GM12892 (cell line): ENCODE measurements at regions not wholly inside any gene's neighbourhood (a gene's known extent, or its start where the extent isn't known, plus 50 kb on each side); places are given as distances from the start of the nearest gene placed in this dataset.

Experiments
- POLR2A ChIP-seq: IDR thresholded peaks from 2 replicates; pipeline ENCODE4 v1.6.1; 2011; ENCODE audit warnings: low read depth, low read length, control low read depth
- POLR2AphosphoS5 ChIP-seq: IDR thresholded peaks from 2 replicates; pipeline ENCODE4 v1.6.1; 2011; ENCODE audit warnings: low read depth, low read length, control low read depth
- TAF1 ChIP-seq: IDR thresholded peaks from 2 replicates; pipeline ENCODE4 v1.6.1; 2011; ENCODE audit warnings: low read depth, mild to moderate bottlenecking, control low read depth, low read length, borderline replicate concordance

DNA sequence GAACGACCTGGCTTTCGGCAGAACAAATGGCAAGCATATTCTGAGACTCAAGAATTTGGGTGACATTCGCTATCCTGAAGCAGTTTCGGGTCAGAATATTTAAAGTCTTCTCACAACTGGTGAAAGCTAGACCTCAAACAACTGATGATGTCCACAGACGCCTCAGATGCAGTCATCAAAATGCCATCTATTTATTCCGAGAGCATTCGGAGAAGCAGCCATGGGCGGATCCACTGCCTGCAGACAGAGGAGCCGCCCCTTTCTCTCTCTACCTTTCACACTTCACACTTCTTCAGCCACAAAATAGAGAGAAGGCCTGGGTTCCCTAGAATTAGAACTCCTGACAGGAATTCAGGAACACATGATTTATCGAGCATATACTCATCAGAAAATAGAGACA is 65.8 kb upstream of the CREB1 start:
- TF ChIP-seq POLR2A = no peak
- no peak for TF ChIP-seq POLR2AphosphoS5
- no peak for TF ChIP-seq TAF1
